H1 (cell line): ENCODE measurements at regions not wholly inside any gene's neighbourhood (a gene's known extent, or its start where the extent isn't known, plus 50 kb on each side); places are given as distances from the start of the nearest gene placed in this dataset.

Experiments used
- CHD1 ChIP-seq: IDR thresholded peaks from 2 replicates; pipeline ENCODE4 v1.6.1; 2012; ENCODE audit warnings: low read depth, low read length, improper control_type of control experiment
- CTCF ChIP-seq, 3 experiments: IDR thresholded peaks; 1 replicate in 2 of 3; 2 replicates in 1 of 3; pipeline versions ENCODE4 v1.5.1 to v1.6.1; 2011; ENCODE audit warnings: low read length in 3 of 3, mild to moderate bottlenecking in 3 of 3, inconsistent platforms in 2 of 3, low read depth in 1 of 3, moderate library complexity in 1 of 3; ENCODE audit not compliant: insufficient read depth in 1 of 3; ENCODE audit errors: control extremely low read depth in 1 of 3
- EP300 ChIP-seq, 2 experiments: IDR thresholded peaks; 1 replicate in 1 of 2; 2 replicates in 1 of 2; pipeline ENCODE4 v1.6.1; 2011 to 2012; ENCODE audit warnings: low read depth in 2 of 2, low read length in 2 of 2, mild to moderate bottlenecking in 2 of 2, borderline replicate concordance in 1 of 2, inconsistent platforms in 1 of 2, moderate library complexity in 1 of 2
- POLR2A ChIP-seq, 2 experiments: IDR thresholded peaks; 1 replicate in 1 of 2; 2 replicates in 1 of 2; pipeline ENCODE4 v1.6.1; 2011; ENCODE audit warnings: low read depth in 2 of 2, low read length in 2 of 2, mild to moderate bottlenecking in 2 of 2; ENCODE audit errors: control extremely low read depth in 1 of 2
- POLR2AphosphoS5 ChIP-seq: IDR thresholded peaks from 2 replicates; pipeline ENCODE4 v1.6.1; 2011; ENCODE audit warnings: low read depth, low read length
- RAD21 ChIP-seq, 2 experiments: IDR thresholded peaks in 1 of 2; conservative IDR thresholded peaks in 1 of 2; 2 replicates each; pipeline ENCODE4 v1.6.1; 2011; ENCODE audit warnings: low read depth in 2 of 2, low read length in 2 of 2, improper control_type of control experiment in 1 of 2, inconsistent platforms in 1 of 2, mild to moderate bottlenecking in 1 of 2, moderate library complexity in 1 of 2
- SAP30 ChIP-seq: fragments of 300-600 bp; sonication (generic); IDR thresholded peaks from 2 replicates; pipeline ENCODE4 v1.7.1; 2012; ENCODE audit warnings: low read length, moderate library complexity, mild to moderate bottlenecking, inconsistent platforms; ENCODE audit not compliant: insufficient read depth, insufficient replicate concordance
- SIX5 ChIP-seq: IDR thresholded peaks from 2 replicates; pipeline ENCODE4 v1.6.1; 2011; ENCODE audit warnings: mild to moderate bottlenecking, low read depth, low read length
- TAF7 ChIP-seq: optimal IDR thresholded peaks from 2 replicates; pipeline ENCODE3; 2011; ENCODE audit warnings: low read depth, mild to moderate bottlenecking, inconsistent platforms, low read length, moderate library complexity, borderline replicate concordance
- YY1 ChIP-seq: IDR thresholded peaks from 2 replicates; pipeline ENCODE4 v1.6.1; 2011; ENCODE audit warnings: low read depth, mild to moderate bottlenecking, low read length

- no peak for TF ChIP-seq RAD21 (IDR thresholded peaks at IDR 0.05 in 1 of 2, conservative IDR thresholded peaks at IDR 0.05 in 1 of 2; ENCODE audit: low read depth in 2 of 2, low read length in 2 of 2)
- no peak for TF ChIP-seq POLR2AphosphoS5
- no peak for TF ChIP-seq YY1
- no peak for TF ChIP-seq SIX5
- TF ChIP-seq POLR2A (IDR thresholded peaks at IDR 0.05; ENCODE audit: control extremely low read depth in 1 of 2, low read depth in 2 of 2, low read length in 2 of 2) = no peak
- TF ChIP-seq CTCF (IDR thresholded peaks at IDR 0.05; ENCODE audit: control extremely low read depth in 1 of 3, insufficient read depth in 1 of 3, low read depth in 1 of 3, low read length in 3 of 3) = no peak
- TF ChIP-seq EP300 (IDR thresholded peaks at IDR 0.05; ENCODE audit: borderline replicate concordance in 1 of 2, low read depth in 2 of 2, low read length in 2 of 2) = no peak
- TF ChIP-seq CHD1 = no peak
- TF ChIP-seq TAF7 = no peak
- TF ChIP-seq SAP30 = no peak
Observed at GRCh38 chr5:120297616-120298015, 166.5 kb upstream of the PRR16 start.
